ENCODE measurements at regions not wholly inside any gene's neighbourhood (a gene's known extent, or its start where the extent isn't known, plus 50 kb on each side); places are given as distances from the start of the nearest gene placed in this dataset.

DNA sequence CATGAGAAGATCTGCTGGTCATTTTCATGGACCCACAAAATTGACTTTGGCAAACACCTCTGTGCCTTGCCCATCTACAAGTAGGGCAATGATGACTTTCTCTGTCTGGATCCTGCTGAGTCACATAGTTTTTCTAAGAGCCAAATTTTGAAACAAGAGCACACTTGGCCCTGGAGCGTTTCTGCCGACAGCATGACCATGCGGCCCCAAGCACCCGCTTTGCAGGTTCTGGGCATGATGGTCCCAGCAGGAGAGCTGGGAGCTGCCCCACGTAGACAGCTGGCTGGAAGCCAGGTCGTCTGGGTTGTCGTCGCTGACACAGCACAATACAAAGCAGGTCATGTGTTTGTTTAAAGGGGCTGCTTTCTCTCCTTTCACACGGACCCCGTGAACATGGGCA lies 159.8 kb downstream of the SYK start:
- no peak for TF ChIP-seq CTCF (IDR thresholded peaks at IDR 0.05; ENCODE audit: low read depth, low read length)
- no peak overlapping the region for H3K4me3 ChIP-seq (ENCODE audit: low read depth, low read length)

- no peak for TF ChIP-seq CTCF (IDR thresholded peaks at IDR 0.05; ENCODE audit: low read depth, low read length)
- H3K4me3 ChIP-seq (ENCODE audit: low read depth, low read length) = no peak overlapping the region
These were observed 162.7 kb downstream of the SYK start for GRCh38 chr9:90964101-90965020.

DNA sequence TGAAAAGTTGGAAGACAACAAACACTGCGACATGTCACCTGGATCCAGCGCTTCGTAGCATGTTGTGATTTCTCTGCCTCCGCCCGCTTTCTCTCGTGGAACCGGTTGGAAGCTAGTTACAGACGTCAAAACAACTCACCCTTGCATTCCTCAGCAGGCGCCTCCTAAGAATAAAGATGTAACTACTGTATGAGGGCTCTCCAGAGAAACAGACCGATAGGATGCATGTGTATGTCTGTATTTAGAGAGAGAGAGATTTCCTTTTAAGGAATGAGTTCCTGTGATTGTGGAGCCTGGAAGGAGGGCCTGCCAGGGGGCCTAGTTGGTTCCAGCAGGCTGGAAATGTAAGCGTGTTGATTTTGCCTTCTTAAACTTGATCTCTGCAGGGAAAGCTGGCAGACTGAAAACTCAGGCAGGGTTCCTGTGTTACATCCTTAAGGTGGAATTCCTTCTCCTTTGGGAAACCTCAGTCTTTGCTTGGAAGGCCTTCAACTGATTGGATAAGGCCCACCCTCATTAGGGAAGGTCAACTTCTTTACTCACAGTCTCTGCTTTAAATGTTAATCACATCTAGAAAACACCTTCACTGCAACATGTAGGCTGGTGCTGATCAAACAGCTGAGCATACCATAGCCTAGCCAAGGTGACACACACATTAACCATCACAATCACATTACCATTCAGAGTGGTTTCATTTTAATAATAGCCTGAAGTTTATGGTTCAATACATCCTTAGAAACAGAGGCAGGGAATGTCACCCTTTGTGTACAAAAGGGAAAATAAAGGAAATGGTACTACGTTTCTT lies 163.8 kb downstream of the SYK start:
- no peak overlapping the region for H3K4me3 ChIP-seq (ENCODE audit: low read depth, low read length)
- no peak for TF ChIP-seq CTCF (IDR thresholded peaks at IDR 0.05; ENCODE audit: low read depth, low read length)

DNA sequence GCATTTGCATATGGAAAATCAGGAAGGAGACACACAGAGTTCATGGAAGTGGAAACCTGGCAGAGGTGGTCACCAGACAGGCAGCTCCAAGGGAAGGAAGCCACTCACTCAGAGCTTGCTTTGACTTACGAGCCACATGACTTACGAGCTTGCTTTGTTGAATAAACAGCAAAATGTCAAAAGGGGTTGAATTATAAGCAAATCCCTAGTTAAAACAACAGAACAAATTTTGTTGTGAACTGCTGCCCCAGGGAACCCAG lies 164.3 kb downstream of the SYK start:
- no peak overlapping the region for H3K4me3 ChIP-seq (ENCODE audit: low read depth, low read length)
- no peak for TF ChIP-seq CTCF (IDR thresholded peaks at IDR 0.05; ENCODE audit: low read depth, low read length)

GRCh38 chr9:90966480-90967144 lies 165.0 kb downstream of the SYK start:
- no peak for TF ChIP-seq CTCF (IDR thresholded peaks at IDR 0.05; ENCODE audit: low read depth, low read length)
- H3K4me3 ChIP-seq (ENCODE audit: low read depth, low read length) = no peak overlapping the region

- TF ChIP-seq CTCF (IDR thresholded peaks at IDR 0.05; ENCODE audit: low read depth, low read length) = no peak
- H3K4me3 ChIP-seq (ENCODE audit: low read depth, low read length) = no peak overlapping the region
These were observed 165.5 kb downstream of the SYK start for GRCh38 chr9:90967145-90967538.

All from WI38 (cell line).